GM23338 (cell line): ENCODE measurements at regions not wholly inside any gene's neighbourhood (a gene's known extent, or its start where the extent isn't known, plus 50 kb on each side); places are given as distances from the start of the nearest gene placed in this dataset.

Experiments
- CREB1 ChIP-seq: fragments of 250-450 bp; sonication (Bioruptor Pico); IDR thresholded peaks from 2 replicates; pipeline ENCODE4 v1.5.0; 2020; ENCODE audit warnings: low read depth, mild to moderate bottlenecking, moderate library complexity
- CTCF ChIP-seq, 2 experiments: fragments of 200-600 bp in 1 of 2; sonication (generic) in 1 of 2; conservative IDR thresholded peaks; 2 replicates each; pipeline versions ENCODE4 v1.5.1 to v1.6.1; 2016 to 2017; ENCODE audit warnings: antibody characterized with exemption in 2 of 2, low read depth in 2 of 2, mild to moderate bottlenecking in 2 of 2, moderate library complexity in 1 of 2
- EZH2 ChIP-seq: fragments of 200-600 bp; sonication (generic); IDR thresholded peaks from one replicate; pipeline ENCODE4 v1.8.0; 2017; ENCODE audit warnings: antibody characterized with exemption, mild to moderate bottlenecking, low read depth; ENCODE audit not compliant: unreplicated experiment
- EZH2phosphoT487 ChIP-seq: fragments of 200-600 bp; sonication (generic); IDR thresholded peaks from one replicate; pipeline ENCODE4 v1.8.1; 2018; ENCODE audit warnings: antibody characterized with exemption; ENCODE audit not compliant: unreplicated experiment
- JUNB ChIP-seq: IDR thresholded peaks from one replicate; pipeline ENCODE4 v1.6.1; 2016; ENCODE audit warnings: antibody characterized with exemption; ENCODE audit not compliant: unreplicated experiment
- POLR2AphosphoS5 ChIP-seq: IDR thresholded peaks from 2 replicates; pipeline ENCODE4 v1.6.1; 2016; ENCODE audit warnings: antibody characterized with exemption, low read depth
- REST ChIP-seq: IDR thresholded peaks from one replicate; pipeline ENCODE4 v1.6.1; 2018; ENCODE audit warnings: antibody characterized with exemption; ENCODE audit not compliant: unreplicated experiment

GRCh38 chr3:182527745-182528144, 265.6 kb upstream of the ATP11B start:
- TF ChIP-seq CTCF (conservative IDR thresholded peaks at IDR 0.05; ENCODE audit: low read depth in 2 of 2) (no peak), REST (no peak), EZH2 (no peak), EZH2phosphoT487 (no peak), POLR2AphosphoS5 (no peak), JUNB (no peak), CREB1 (no peak)
